ENCODE measurements at regions not wholly inside any gene's neighbourhood (a gene's known extent, or its start where the extent isn't known, plus 50 kb on each side); places are given as distances from the start of the nearest gene placed in this dataset.
A peak's percentile ranks its signal among the peaks of the same experiment; 100 is the strongest.

- no peak for DNase-seq (ENCODE audit: low read depth)
- no peak for TF ChIP-seq CTCF (conservative IDR thresholded peaks at IDR 0.05; ENCODE audit: low read depth, low read length)
- H3K4me3 ChIP-seq (ENCODE audit: low read depth, low read length) = no peak overlapping the region
These were observed 182.5 kb downstream of the ZC3H11B start for GRCh38 chr1:219430419-219430818.

- DNase-seq (ENCODE audit: low read depth) = no peak
- TF ChIP-seq CTCF (conservative IDR thresholded peaks at IDR 0.05; ENCODE audit: low read depth, low read length) = no peak
- no peak overlapping the region for H3K4me3 ChIP-seq (ENCODE audit: low read depth, low read length)
These were observed 184.3 kb downstream of the ZC3H11B start for GRCh38 chr1:219428651-219429050.

GRCh38 chr1:219427989-219428388 is 184.9 kb downstream of the ZC3H11B start:
- no peak overlapping the region for H3K4me3 ChIP-seq (ENCODE audit: low read depth, low read length)
- no peak for TF ChIP-seq CTCF (conservative IDR thresholded peaks at IDR 0.05; ENCODE audit: low read depth, low read length)
- no peak for DNase-seq (ENCODE audit: low read depth)

GRCh38 chr1:219427403-219427802 is 185.5 kb downstream of the ZC3H11B start:
- DNase-seq (ENCODE audit: low read depth) = no peak
- H3K4me3 ChIP-seq (ENCODE audit: low read depth, low read length) = no peak overlapping the region
- TF ChIP-seq CTCF (conservative IDR thresholded peaks at IDR 0.05; ENCODE audit: low read depth, low read length) = no peak

- peak; percentile 43 for DNase-seq (ENCODE audit: low read depth)
- no peak overlapping the region for H3K4me3 ChIP-seq (ENCODE audit: low read depth, low read length)
- no peak for TF ChIP-seq CTCF (conservative IDR thresholded peaks at IDR 0.05; ENCODE audit: low read depth, low read length)
These were observed 189.9 kb downstream of the ZC3H11B start for GRCh38 chr1:219422811-219423598.

- H3K4me3 ChIP-seq (ENCODE audit: low read depth, low read length) = no peak overlapping the region
- no peak for TF ChIP-seq CTCF (conservative IDR thresholded peaks at IDR 0.05; ENCODE audit: low read depth, low read length)
- DNase-seq (ENCODE audit: low read depth) = no peak
These were observed 192.0 kb downstream of the ZC3H11B start for GRCh38 chr1:219420913-219421312.

GRCh38 chr1:219419860-219420259 is 193.0 kb downstream of the ZC3H11B start:
- DNase-seq (ENCODE audit: low read depth) = no peak
- no peak for TF ChIP-seq CTCF (conservative IDR thresholded peaks at IDR 0.05; ENCODE audit: low read depth, low read length)
- no peak overlapping the region for H3K4me3 ChIP-seq (ENCODE audit: low read depth, low read length)

All from choroid plexus epithelial cell (primary cell).